HEK293T (cell line): ENCODE measurements at regions not wholly inside any gene's neighbourhood (a gene's known extent, or its start where the extent isn't known, plus 50 kb on each side); places are given as distances from the start of the nearest gene placed in this dataset.

Experiments
- BHLHE40 ChIP-seq: fragments of 450-650 bp; IDR thresholded peaks from 2 replicates; pipeline ENCODE4 v1.6.1; 2016; ENCODE audit warnings: mild to moderate bottlenecking, moderate library complexity, borderline replicate concordance
- ELF4 ChIP-seq: fragments of 450-650 bp; IDR thresholded peaks from 2 replicates; pipeline ENCODE4 v1.6.1; 2017; ENCODE audit warnings: antibody characterized with exemption
- FOXK2 ChIP-seq: fragments of 450-650 bp; IDR thresholded peaks from 2 replicates; pipeline ENCODE4 v1.6.1; 2016; ENCODE audit warnings: mild to moderate bottlenecking
- FOXM1 ChIP-seq: fragments of 450-650 bp; IDR thresholded peaks from 2 replicates; pipeline ENCODE4 v1.6.1; 2017; ENCODE audit warnings: mild to moderate bottlenecking, borderline replicate concordance
- HDGF ChIP-seq: fragments of 450-650 bp; IDR thresholded peaks from 2 replicates; pipeline ENCODE4 v1.6.1; 2017; ENCODE audit warnings: antibody characterized with exemption, borderline replicate concordance
- L3MBTL2 ChIP-seq: fragments of 450-650 bp; conservative IDR thresholded peaks from 2 replicates; pipeline ENCODE4 v1.6.1; 2016; ENCODE audit warnings: mild to moderate bottlenecking
- LEF1 ChIP-seq: fragments of 450-650 bp; IDR thresholded peaks from 2 replicates; pipeline ENCODE4 v1.6.1; 2017; ENCODE audit warnings: mild to moderate bottlenecking, borderline replicate concordance
- NFRKB ChIP-seq: fragments of 450-650 bp; IDR thresholded peaks from 2 replicates; pipeline ENCODE4 v1.6.1; 2016; ENCODE audit warnings: mild to moderate bottlenecking, moderate library complexity
- SP1 ChIP-seq: fragments of 450-650 bp; IDR thresholded peaks from 2 replicates; pipeline ENCODE4 v1.6.1; 2017
- SUZ12 ChIP-seq: fragments of 450-650 bp; IDR thresholded peaks from 2 replicates; pipeline ENCODE4 v1.6.1; 2016; ENCODE audit warnings: mild to moderate bottlenecking
- TARDBP ChIP-seq: fragments of 450-650 bp; IDR thresholded peaks from 2 replicates; pipeline ENCODE4 v1.6.1; 2016
- TF ChIP-seq, protein P1 (sequence below): fragments of 450-650 bp; IDR thresholded peaks from 2 replicates; pipeline ENCODE4 v1.6.1; 2016

DNA sequence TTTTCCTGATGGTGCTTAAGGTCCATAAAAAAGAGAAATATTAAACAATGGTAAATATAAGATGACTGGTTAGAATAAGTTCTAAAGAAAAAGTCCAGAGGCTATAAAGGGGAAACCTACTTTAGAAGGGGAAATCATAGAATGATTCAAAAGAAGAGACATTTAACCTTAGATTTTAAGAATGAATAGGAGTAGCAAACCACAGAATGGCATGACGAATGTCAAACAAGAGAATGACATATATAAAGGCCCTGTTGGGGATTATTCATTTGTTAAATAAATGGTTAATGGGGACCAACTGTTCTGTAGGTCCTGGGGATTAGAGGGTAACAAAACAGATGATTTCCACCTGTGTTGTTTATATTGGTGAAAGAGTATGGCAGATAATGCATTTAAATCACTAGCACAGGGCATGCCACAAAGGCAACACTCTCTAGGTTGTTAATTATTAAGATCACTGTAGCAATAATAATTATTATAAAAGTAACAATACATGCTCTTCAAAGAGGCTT, 495.2 kb upstream of the GRIA1 start:
- no peak for TF ChIP-seq SP1
- TF ChIP-seq L3MBTL2 = no peak
- no peak for TF ChIP-seq ELF4
- no peak for TF ChIP-seq TARDBP
- TF ChIP-seq BHLHE40 = no peak
- TF ChIP-seq NFRKB = no peak
- no peak for TF ChIP-seq SUZ12
- TF ChIP-seq LEF1 = no peak
- TF ChIP-seq FOXM1 = no peak
- no peak for TF ChIP-seq FOXK2
- TF ChIP-seq, protein P1, sequence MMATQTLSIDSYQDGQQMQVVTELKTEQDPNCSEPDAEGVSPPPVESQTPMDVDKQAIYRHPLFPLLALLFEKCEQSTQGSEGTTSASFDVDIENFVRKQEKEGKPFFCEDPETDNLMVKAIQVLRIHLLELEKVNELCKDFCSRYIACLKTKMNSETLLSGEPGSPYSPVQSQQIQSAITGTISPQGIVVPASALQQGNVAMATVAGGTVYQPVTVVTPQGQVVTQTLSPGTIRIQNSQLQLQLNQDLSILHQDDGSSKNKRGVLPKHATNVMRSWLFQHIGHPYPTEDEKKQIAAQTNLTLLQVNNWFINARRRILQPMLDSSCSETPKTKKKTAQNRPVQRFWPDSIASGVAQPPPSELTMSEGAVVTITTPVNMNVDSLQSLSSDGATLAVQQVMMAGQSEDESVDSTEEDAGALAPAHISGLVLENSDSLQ = no peak
- TF ChIP-seq HDGF = no peak
